IMR-90 (cell line): ENCODE measurements at regions not wholly inside any gene's neighbourhood (a gene's known extent, or its start where the extent isn't known, plus 50 kb on each side); places are given as distances from the start of the nearest gene placed in this dataset.

Experiments
- ATAC-seq: fragments of 200-7000 bp; cut with Tn5 transposase; 2 replicates; pipeline ENCODE4 v1.9.1; 2020; ENCODE audit warnings: low read depth, mild to moderate bottlenecking, moderate library complexity
- BruUV-seq: library from RNA; stranded (reverse); fragments of 400-500 nt; replicated peaks from 2 replicates; lab custom pipeline; 2021; lab: Mats Ljungman, UMichigan
- CTCF ChIA-PET: fragments of 300-600 bp; formaldehyde crosslinking; extraction: SDS; loops from one replicate; lab custom pipeline; 2021; ENCODE audit warnings: antibody characterized with exemption; lab: Yijun Ruan, JAX
- POLR2A ChIA-PET: fragments of 300-600 bp; sonication (Branson Sonifier 250); formaldehyde crosslinking; loops from one replicate; lab custom pipeline; 2022; ENCODE audit warnings: antibody characterized with exemption; ENCODE audit not compliant: unreplicated experiment; lab: Charles Lee
- DNase-seq: peaks from one replicate; pipeline ENCODE4 v3.0.0; 2013
- H2AFZ ChIP-seq: replicated peaks from 2 replicates; pipeline ENCODE3; 2013; ENCODE audit warnings: low read length, mild to moderate bottlenecking; ENCODE audit not compliant: poor library complexity
- H2AK5ac ChIP-seq: 2 replicates; pipeline ENCODE4 v1.6.1; 2013; ENCODE audit warnings: low read depth, low read length, inconsistent platforms
- H2AK9ac ChIP-seq: replicated peaks from 2 replicates; pipeline ENCODE3; 2013; ENCODE audit warnings: mild to moderate bottlenecking, low read depth, low read length, moderate library complexity; ENCODE audit not compliant: poor library complexity
- H2BK120ac ChIP-seq: 2 replicates; pipeline ENCODE4 v1.6.1; 2013; ENCODE audit warnings: low read depth, low read length, inconsistent platforms
- H2BK15ac ChIP-seq: 3 replicates; pipeline ENCODE4 v1.6.1; 2013; ENCODE audit warnings: low read depth, low read length, inconsistent platforms
- H2BK20ac ChIP-seq: 2 replicates; pipeline ENCODE4 v1.6.1; 2013; ENCODE audit warnings: low read depth, mild to moderate bottlenecking, inconsistent platforms, low read length, moderate library complexity
- H2BK5ac ChIP-seq: 2 replicates; pipeline ENCODE4 v1.6.1; 2013; ENCODE audit warnings: mild to moderate bottlenecking, low read depth, low read length, inconsistent platforms; ENCODE audit not compliant: poor library complexity, severe bottlenecking
- H3K14ac ChIP-seq: replicated peaks from 2 replicates; pipeline ENCODE4 v1.6.1; 2013; ENCODE audit warnings: low read depth, low read length, inconsistent platforms
- H3K18ac ChIP-seq: 2 replicates; pipeline ENCODE4 v1.6.1; 2013; ENCODE audit warnings: low read depth, low read length, control low read depth
- H3K23ac ChIP-seq: 2 replicates; pipeline ENCODE4 v1.6.1; 2013; ENCODE audit warnings: low read depth, low read length, inconsistent platforms
- H3K27ac ChIP-seq: 2 replicates; pipeline ENCODE4 v1.5.1; 2013; ENCODE audit warnings: mild to moderate bottlenecking, control low read depth, low read length; ENCODE audit not compliant: insufficient read depth
- H3K27me3 ChIP-seq: 2 replicates; pipeline ENCODE4 v1.6.1; 2013; ENCODE audit warnings: low read length; ENCODE audit not compliant: control insufficient read depth, insufficient read depth
- H3K36me3 ChIP-seq: 2 replicates; pipeline ENCODE4 v1.6.1; 2013; ENCODE audit warnings: low read length, mixed read lengths; ENCODE audit not compliant: control insufficient read depth, insufficient read depth
- H3K4ac ChIP-seq: 2 replicates; pipeline ENCODE4 v1.6.1; 2013; ENCODE audit warnings: low read depth, low read length, inconsistent platforms
- H3K4me1 ChIP-seq: 2 replicates; pipeline ENCODE4 v1.6.1; 2013; ENCODE audit warnings: low read length, mixed read lengths; ENCODE audit not compliant: control insufficient read depth, insufficient read depth
- H3K4me2 ChIP-seq: 2 replicates; pipeline ENCODE4 v1.6.1; 2013; ENCODE audit warnings: low read depth, mild to moderate bottlenecking, control low read depth, low read length, moderate library complexity
- H3K4me3 ChIP-seq: 2 replicates; pipeline ENCODE4 v1.5.1; 2013; ENCODE audit warnings: low read depth, mild to moderate bottlenecking, control low read depth, low read length, moderate library complexity; ENCODE audit not compliant: insufficient read depth
- H3K56ac ChIP-seq: 2 replicates; pipeline ENCODE4 v1.6.1; 2013; ENCODE audit warnings: low read length, inconsistent platforms; ENCODE audit not compliant: insufficient read depth; ENCODE audit errors: extremely low read depth
- H3K79me1 ChIP-seq, 2 experiments: 2 replicates each; pipeline ENCODE4 v1.6.1; 2013; ENCODE audit warnings: low read length in 2 of 2, inconsistent platforms in 1 of 2, low read depth in 1 of 2
- H3K9ac ChIP-seq: 2 replicates; pipeline ENCODE4 v1.6.1; 2013; ENCODE audit warnings: low read depth, low read length, control low read depth
- H3K9me1 ChIP-seq: 2 replicates; pipeline ENCODE4 v1.6.1; 2013; ENCODE audit warnings: low read length, inconsistent platforms; ENCODE audit not compliant: insufficient read depth
- H3K9me3 ChIP-seq: 2 replicates; pipeline ENCODE4 v1.6.1; 2013; ENCODE audit warnings: low read length; ENCODE audit not compliant: control insufficient read depth, insufficient read depth
- H4K20me1 ChIP-seq: 2 replicates; pipeline ENCODE4 v1.6.1; 2013; ENCODE audit warnings: low read length, inconsistent platforms; ENCODE audit not compliant: insufficient read depth
- H4K5ac ChIP-seq: 2 replicates; pipeline ENCODE4 v1.6.1; 2013; ENCODE audit warnings: mild to moderate bottlenecking, low read depth, low read length, control low read depth
- H4K8ac ChIP-seq, 2 experiments: 2 replicates each; pipeline ENCODE4 v1.6.1; 2013; ENCODE audit warnings: low read depth in 2 of 2, low read length in 2 of 2, control low read depth in 1 of 2, inconsistent platforms in 1 of 2
- H4K91ac ChIP-seq: 2 replicates; pipeline ENCODE4 v1.6.1; 2013; ENCODE audit warnings: low read depth, low read length, inconsistent platforms; ENCODE audit not compliant: insufficient read depth
- BHLHE40 ChIP-seq: fragments of 150-350 bp; IDR thresholded peaks from 2 replicates; pipeline ENCODE4 v1.6.1; 2016; ENCODE audit warnings: mild to moderate bottlenecking, low read depth, low read length
- CEBPB ChIP-seq: IDR thresholded peaks from 2 replicates; pipeline ENCODE4 v1.6.1; 2012; ENCODE audit warnings: low read depth, low read length, improper control_type of control experiment
- CTCF ChIP-seq: conservative IDR thresholded peaks from 2 replicates; pipeline ENCODE4 v1.5.1; 2012; ENCODE audit warnings: mild to moderate bottlenecking, low read depth, low read length, improper control_type of control experiment
- FOS ChIP-seq: fragments of 150-350 bp; IDR thresholded peaks from 2 replicates; pipeline ENCODE4 v1.6.1; 2016; ENCODE audit warnings: low read depth, low read length
- MAFK ChIP-seq: IDR thresholded peaks from 2 replicates; pipeline ENCODE4 v1.6.1; 2012; ENCODE audit warnings: low read depth, low read length, improper control_type of control experiment
- MAZ ChIP-seq: IDR thresholded peaks from 2 replicates; pipeline ENCODE4 v1.6.1; 2012; ENCODE audit warnings: low read depth, mild to moderate bottlenecking, low read length, improper control_type of control experiment, moderate library complexity, borderline replicate concordance
- MXI1 ChIP-seq: IDR thresholded peaks from 2 replicates; pipeline ENCODE4 v1.6.1; 2012; ENCODE audit warnings: low read depth, mild to moderate bottlenecking, low read length, moderate library complexity, borderline replicate concordance
- NFE2L2 ChIP-seq: fragments of 150-350 bp; IDR thresholded peaks from 2 replicates; pipeline ENCODE4 v1.6.1; 2016; ENCODE audit warnings: low read depth, mild to moderate bottlenecking, low read length
- POLR2A ChIP-seq: IDR thresholded peaks from 2 replicates; pipeline ENCODE4 v1.6.1; 2012; ENCODE audit warnings: mild to moderate bottlenecking, low read depth, low read length
- RCOR1 ChIP-seq: IDR thresholded peaks from 2 replicates; pipeline ENCODE4 v1.6.1; 2012; ENCODE audit warnings: mild to moderate bottlenecking, low read length, improper control_type of control experiment; ENCODE audit not compliant: insufficient replicate concordance
- RFX5 ChIP-seq: IDR thresholded peaks from 2 replicates; pipeline ENCODE4 v1.8.0; 2012; ENCODE audit warnings: low read depth, mild to moderate bottlenecking, low read length, moderate library complexity
- SMC3 ChIP-seq: fragments of 150-350 bp; IDR thresholded peaks from 2 replicates; pipeline ENCODE4 v1.6.1; 2016; ENCODE audit warnings: low read depth, mild to moderate bottlenecking, antibody characterized with exemption, low read length, moderate library complexity
- WGBS, 2 experiments: methylation state at CpG; one replicate each; pipeline versions ENCODE4 v1.1.5 to v1.1.7; 2013; ENCODE audit warnings: missing lambda C conversion rate in 2 of 2; ENCODE audit not compliant: insufficient read length in 1 of 2; ENCODE audit errors: extremely low coverage in 2 of 2; 5-methylcytosine and 5-hydroxymethylcytosine counted together
- dilution Hi-C: fragments of 300-500 bp; cut with HindIII; formaldehyde crosslinking; loops from one replicate; pipeline ENCODE4 v1.14.3; 2018; ENCODE audit warnings: low sequenced_read_pairs; ENCODE audit not compliant: unreplicated experiment
- in situ Hi-C: fragments of 300-500 bp; cut with MboI; formaldehyde crosslinking; loops from 3 replicates; pipeline ENCODE4 v1.14.3; 2019; ENCODE audit warnings: low sequenced_read_pairs, inconsistent platforms, mixed read lengths
- intact Hi-C: fragments of 100-400 bp; cut with micrococcal nuclease; formaldehyde crosslinking; loops from 2 replicates; pipeline ENCODE4 v1.10.0; 2022
- TF ChIP-seq, protein P1 (sequence below): fragments of 150-350 bp; IDR thresholded peaks from 2 replicates; pipeline ENCODE4 v1.6.1; 2016; ENCODE audit warnings: low read depth, mild to moderate bottlenecking, low read length, moderate library complexity, borderline replicate concordance

- CTCF ChIA-PET = interaction anchor here (1.0 kb wide), 1 partner anchor 9 kb away, joined by 3 read pairs; no protein-coding TSS in a partner anchor
- no peak overlapping the region for H2AFZ ChIP-seq
- ATAC-seq = no peak
Measured at GRCh38 chr5:87755360-87755759, 342.6 kb upstream of the CCNH start.

More at GRCh38 chr5:87755360-87755759, 342.6 kb upstream of the CCNH start:
- TF ChIP-seq MAZ (no peak), POLR2A (no peak), RFX5 (no peak), FOS (no peak), NFE2L2 (no peak), SMC3 (no peak), CTCF (no peak), MAFK (no peak), BHLHE40 (no peak), RCOR1 (no peak), CEBPB (no peak), MXI1 (no peak)
- TF ChIP-seq, protein P1, sequence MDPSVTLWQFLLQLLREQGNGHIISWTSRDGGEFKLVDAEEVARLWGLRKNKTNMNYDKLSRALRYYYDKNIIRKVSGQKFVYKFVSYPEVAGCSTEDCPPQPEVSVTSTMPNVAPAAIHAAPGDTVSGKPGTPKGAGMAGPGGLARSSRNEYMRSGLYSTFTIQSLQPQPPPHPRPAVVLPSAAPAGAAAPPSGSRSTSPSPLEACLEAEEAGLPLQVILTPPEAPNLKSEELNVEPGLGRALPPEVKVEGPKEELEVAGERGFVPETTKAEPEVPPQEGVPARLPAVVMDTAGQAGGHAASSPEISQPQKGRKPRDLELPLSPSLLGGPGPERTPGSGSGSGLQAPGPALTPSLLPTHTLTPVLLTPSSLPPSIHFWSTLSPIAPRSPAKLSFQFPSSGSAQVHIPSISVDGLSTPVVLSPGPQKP = no peak
- Histone ChIP-seq H2AK5ac (no peak overlapping the region), H3K23ac (no peak overlapping the region), H3K56ac (no peak overlapping the region), H3K4me3 (no peak overlapping the region), H3K18ac (no peak overlapping the region), H3K9me3 (no peaks in the 10 kb centered on the region), H3K9ac (no peak overlapping the region), H3K9me1 (no peaks in the 10 kb centered on the region), H2BK15ac (no peak overlapping the region), H3K4ac (no peak overlapping the region), H3K14ac (no peak overlapping the region), H3K4me1 (no peaks in the 10 kb centered on the region), H4K8ac (no peak overlapping the region), H3K27ac (no peak overlapping the region), H2BK20ac (no peak overlapping the region), H4K91ac (no peak overlapping the region), H3K4me2 (no peak overlapping the region), H2BK5ac (no peak overlapping the region), H2AK9ac (no peak overlapping the region), H4K20me1 (no peaks in the 10 kb centered on the region), H3K79me1 (no peaks in the 10 kb centered on the region), H4K5ac (no peak overlapping the region), H2BK120ac (no peak overlapping the region), H3K27me3 (no peaks in the 10 kb centered on the region), H3K36me3 (no peaks in the 10 kb centered on the region)
- dilution Hi-C loops = no loop called here
- POLR2A ChIA-PET = no interaction called here
- BruUV-seq = no TSS peak
- DNase-seq = no peak
- intact Hi-C loops = no loop called here
- in situ Hi-C loops = no loop called here
- no CpG with 5 or more reads among the region's 5 CpGs for WGBS, 2 experiments
